ENCODE measurements at regions not wholly inside any gene's neighbourhood (a gene's known extent, or its start where the extent isn't known, plus 50 kb on each side); places are given as distances from the start of the nearest gene placed in this dataset.
"Not testable (repeated sequence)": the region's sequence is repeated elsewhere in the genome, so short reads cannot be mapped to it uniquely, and the experiment has no call there.

- DNase-seq (ENCODE audit: low read depth, low spot score) = no peak
- no peak overlapping the region for H3K27ac ChIP-seq
These were observed 419.4 kb upstream of the MGMT start for GRCh38 chr10:129047600-129047999.

DNA sequence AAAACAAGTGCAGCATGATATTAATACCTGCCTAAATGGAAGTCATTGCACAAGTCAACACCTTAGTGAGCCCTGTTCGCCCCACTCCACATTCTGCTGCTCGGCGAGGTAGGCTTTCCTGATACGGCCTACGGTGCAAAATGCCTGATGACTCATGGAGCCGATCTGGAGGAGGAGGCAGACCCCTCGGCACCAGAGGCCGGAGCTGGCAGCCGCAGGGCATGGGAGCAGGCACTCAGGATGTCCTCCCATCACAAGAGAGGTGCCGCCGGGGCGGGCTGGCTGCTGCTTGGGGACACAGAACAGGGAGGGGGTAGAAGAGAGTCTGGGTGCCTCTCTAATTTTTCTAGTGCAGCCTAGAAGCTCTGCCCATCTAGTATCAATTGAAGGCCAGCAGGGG is 418.5 kb upstream of the MGMT start:
- DNase-seq (ENCODE audit: low read depth, low spot score) = no peak

DNA sequence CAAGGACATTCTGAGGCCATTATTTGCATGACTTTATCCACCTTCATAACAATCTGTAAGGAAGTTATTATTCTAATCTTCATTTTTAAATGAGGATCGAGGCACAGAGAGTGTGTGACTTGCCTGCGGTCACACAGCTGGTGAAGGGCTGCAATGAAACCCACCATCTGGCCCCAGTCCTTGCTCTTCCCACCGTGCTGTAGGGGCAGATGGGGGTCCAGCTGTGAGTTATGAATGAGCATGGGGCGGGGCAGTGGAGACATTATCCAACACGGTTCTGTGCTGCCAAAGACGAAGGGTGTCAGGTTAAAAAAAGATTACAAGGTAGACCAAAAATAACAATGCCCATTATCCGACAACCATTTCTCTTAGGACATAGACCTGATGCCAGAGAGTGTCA is 417.5 kb upstream of the MGMT start:
- DNase-seq (ENCODE audit: low read depth, low spot score) = no peak
- no peak overlapping the region for H3K27ac ChIP-seq

More for the DNA sequence above, 418.5 kb upstream of the MGMT start:
- H3K27ac ChIP-seq = no peak overlapping the region

DNA sequence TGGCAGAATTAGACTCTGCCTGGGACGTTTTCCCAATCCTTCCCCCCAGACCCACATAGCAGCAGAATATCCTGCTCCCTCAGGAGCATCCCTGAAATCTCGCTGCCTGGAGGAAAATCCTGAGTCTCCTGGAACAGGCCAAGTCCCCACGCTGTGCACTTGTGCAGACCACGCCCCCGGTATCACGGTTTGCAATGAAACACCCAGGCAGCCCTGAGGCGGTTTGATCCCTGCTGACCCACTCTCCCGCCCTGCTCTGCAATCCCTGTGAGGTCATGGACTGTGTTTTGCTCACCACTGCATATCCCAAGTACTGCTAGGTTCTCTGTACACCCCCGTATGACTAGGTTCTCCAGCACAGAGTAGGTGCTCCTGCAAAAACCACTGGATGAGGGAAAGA is 411.8 kb upstream of the MGMT start:
- no peak for DNase-seq (ENCODE audit: low read depth, low spot score)
- H3K27ac ChIP-seq = no peak overlapping the region

GRCh38 chr10:129055986-129056385 is 411.1 kb upstream of the MGMT start:
- no peak for DNase-seq (ENCODE audit: low read depth, low spot score)
- H3K27ac ChIP-seq = no peak overlapping the region

GRCh38 chr10:129056734-129057689 is 410.0 kb upstream of the MGMT start:
- H3K27ac ChIP-seq = no peak overlapping the region

DNA sequence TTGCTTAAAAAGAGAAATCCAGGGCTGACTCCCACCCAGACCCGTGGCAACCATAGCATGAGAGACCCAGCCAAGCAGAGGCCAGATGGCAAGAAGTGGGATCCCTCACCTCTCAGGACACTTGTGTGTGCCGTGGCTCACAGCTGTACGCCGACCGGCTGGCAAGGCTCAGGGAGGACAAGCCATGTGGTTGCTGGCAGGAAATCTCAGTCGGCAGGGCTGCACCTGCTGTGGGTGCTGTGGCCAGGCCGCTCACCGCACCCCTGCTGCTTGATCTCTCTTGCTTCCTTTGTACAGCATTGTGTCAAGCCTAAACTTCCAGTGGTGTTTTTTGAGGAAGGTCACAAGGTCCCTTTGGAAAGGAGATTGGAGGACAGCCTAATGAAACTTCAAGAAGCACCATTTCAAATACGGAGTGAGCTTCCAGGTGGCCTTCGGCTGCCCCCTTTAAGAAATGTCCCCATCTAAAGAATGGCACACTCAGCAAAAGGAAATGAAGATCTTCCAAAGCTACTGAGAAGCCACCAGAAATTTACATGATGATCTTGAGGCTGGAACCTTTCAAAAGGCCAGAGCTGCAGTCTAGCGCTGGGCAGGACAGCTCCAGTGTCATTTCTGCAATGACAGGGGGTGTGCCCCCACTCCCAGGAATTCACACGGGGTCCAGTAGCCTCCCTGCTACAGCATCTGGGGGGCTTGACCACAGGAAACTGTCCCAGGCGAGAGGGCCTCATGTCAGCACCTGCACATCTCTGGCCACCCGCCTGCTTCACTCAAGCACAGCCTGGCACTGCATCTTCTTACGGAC is 409.0 kb upstream of the MGMT start:
- no peak for DNase-seq (ENCODE audit: low read depth, low spot score)
- H3K27ac ChIP-seq = no peak overlapping the region

More at GRCh38 chr10:129056734-129057689, 410.0 kb upstream of the MGMT start:
- no peak for DNase-seq (ENCODE audit: low read depth, low spot score)

DNA sequence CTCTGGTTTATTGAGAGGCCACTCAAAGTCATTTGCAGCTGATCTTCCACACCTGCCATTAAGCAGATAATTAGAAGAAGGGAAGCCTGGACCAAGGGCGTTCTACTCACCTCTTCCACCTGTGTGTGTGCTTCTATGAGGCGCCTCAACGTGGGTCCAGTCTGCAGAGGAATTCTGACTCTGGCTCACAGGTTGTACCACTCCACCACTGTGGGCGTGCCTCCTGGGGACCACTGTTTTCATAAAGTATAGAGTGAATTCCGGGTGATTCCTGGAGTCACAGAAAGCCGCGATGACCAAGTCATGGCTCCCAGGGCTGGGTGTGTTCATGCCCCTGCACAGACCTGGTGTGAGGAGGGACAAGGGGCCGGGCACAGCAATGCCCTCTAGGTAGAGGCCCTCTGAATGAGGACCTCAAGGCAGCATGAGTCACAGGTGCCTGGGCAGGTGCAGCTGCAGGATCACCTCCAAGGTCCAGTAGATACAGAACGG is 408.3 kb upstream of the MGMT start:
- no peak overlapping the region for H3K27ac ChIP-seq
- no peak for DNase-seq (ENCODE audit: low read depth, low spot score)

DNA sequence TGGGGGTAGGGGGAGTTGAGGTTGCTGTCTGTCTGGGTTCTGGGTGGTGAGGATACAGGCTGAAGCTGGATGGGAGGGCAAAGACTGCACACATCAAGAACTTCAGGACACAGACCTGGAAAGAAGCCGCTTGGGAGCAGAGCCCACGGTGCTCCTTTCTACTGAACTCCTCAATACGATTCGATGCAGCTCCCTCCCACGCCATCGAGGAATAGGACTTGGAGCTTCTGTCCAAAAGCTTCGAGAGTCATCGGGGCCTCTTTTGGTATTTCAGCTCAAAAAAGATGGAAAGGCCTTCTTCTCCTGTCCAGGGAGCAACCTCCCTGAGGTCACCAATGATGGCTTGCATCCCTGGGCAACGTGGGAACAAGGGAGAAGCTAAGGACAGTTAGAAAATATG is 407.1 kb upstream of the MGMT start:
- no peak overlapping the region for H3K27ac ChIP-seq
- no peak for DNase-seq (ENCODE audit: low read depth, low spot score)

DNA sequence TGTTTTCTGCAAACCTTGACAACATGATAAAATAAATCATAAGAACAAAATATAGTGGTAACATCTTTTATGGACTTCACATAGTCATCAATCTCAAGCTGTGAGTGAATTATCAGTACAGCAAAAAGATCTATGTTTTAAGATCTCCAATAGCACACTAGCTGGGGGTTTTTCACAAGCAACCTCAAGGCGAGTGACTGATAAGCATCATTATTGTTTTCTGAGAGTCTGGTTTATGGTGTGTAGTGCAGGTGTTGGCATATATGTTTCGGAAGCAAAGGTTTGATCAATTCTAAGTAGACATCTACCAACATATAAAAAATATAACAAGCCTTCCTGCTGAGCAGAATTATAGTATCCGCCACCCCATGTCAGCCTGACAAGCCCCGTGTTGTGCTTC is 403.8 kb upstream of the MGMT start:
- no peak for DNase-seq (ENCODE audit: low read depth, low spot score)
- H3K27ac ChIP-seq = no peak overlapping the region

GRCh38 chr10:129063877-129064276 is 403.2 kb upstream of the MGMT start:
- H3K27ac ChIP-seq = no peak overlapping the region
- DNase-seq (ENCODE audit: low read depth, low spot score) = no peak

DNA sequence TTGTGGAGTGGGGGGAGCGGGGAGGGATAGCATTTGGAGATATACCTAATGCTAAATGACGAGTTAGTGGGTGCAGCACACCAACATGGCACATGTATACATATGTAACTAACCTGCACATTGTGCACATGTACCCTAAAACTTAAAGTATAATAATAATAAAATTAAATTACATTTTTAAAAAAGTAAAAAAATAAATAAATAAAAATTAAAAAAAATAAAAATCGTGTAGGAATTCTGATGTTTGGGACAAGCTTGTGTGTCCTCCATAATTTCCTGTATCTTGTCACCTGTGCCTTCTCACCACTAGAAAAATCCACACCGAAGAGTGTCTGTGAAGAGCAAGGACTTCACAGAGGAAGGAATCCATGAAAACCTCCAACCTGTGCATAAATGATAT is 400.5 kb upstream of the MGMT start:
- H3K27ac ChIP-seq; DNase-seq (ENCODE audit: low read depth, low spot score): not testable (repeated sequence)

DNA sequence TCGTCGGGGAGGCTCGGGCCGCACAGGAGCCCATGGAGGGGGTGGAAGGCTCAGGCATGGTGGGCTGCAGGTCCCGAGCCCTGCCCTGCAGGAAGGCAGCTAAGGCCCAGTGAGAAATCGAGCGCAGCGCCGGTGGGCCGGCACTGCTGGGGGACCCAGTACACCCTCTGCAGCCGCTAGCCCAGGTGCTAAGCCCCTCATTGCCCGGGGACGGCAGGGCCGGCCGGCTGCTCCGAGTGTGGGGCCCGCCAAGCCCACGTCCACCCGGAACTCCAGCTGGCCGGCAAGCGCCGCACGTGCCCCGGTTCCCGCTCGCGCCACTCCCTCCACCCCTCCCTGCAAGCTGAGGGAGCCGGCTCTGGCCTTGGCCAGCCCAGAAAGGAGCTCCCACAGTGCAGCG is 395.6 kb upstream of the MGMT start:
- DNase-seq (ENCODE audit: low read depth, low spot score); H3K27ac ChIP-seq: not testable (repeated sequence)

DNA sequence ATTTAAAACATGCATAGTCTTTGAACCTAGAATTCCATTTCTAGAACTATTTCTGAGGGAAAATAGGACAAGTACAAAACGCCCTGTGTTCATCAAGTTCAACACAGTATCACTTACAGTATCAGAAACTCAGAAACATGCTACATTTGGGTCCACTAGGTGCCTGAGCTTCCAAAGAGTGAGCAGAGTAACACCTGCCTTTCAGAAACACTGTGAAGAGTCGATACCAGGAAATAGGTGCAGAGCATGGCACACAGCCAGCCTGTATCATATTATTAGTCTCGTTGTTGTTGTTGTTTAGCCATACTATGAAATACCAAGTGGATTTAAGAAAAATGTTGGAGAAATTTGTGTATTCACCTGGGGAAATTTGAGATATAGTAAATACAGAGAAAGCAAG is 392.1 kb upstream of the MGMT start:
- no peak overlapping the region for H3K27ac ChIP-seq
- DNase-seq (ENCODE audit: low read depth, low spot score) = no peak

DNA sequence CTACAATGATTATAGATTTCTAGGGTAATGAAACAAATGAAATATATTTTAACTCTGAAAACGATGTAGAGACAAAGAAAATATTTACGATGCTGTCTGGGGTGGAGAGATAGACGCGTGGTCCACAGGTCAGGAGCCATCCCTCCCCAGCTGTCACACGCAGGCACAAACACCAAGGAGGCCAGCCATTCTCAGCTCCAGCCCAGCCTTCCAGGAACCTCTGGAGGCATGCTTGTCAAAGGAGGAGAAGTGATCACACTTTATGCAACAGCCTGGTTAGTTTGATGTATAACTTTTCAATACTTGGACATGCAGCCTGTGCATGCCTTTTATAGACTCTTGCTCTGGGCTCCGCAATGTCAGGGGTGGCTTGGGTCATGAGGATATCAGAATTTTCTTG is 391.5 kb upstream of the MGMT start:
- no peak for DNase-seq (ENCODE audit: low read depth, low spot score)
- H3K27ac ChIP-seq = no peak overlapping the region

GRCh38 chr10:129075927-129076326 is 391.1 kb upstream of the MGMT start:
- H3K27ac ChIP-seq = no peak overlapping the region
- DNase-seq (ENCODE audit: low read depth, low spot score) = no peak

GRCh38 chr10:129078346-129078745 is 388.7 kb upstream of the MGMT start:
- DNase-seq (ENCODE audit: low read depth, low spot score) = no peak
- no peak overlapping the region for H3K27ac ChIP-seq

DNA sequence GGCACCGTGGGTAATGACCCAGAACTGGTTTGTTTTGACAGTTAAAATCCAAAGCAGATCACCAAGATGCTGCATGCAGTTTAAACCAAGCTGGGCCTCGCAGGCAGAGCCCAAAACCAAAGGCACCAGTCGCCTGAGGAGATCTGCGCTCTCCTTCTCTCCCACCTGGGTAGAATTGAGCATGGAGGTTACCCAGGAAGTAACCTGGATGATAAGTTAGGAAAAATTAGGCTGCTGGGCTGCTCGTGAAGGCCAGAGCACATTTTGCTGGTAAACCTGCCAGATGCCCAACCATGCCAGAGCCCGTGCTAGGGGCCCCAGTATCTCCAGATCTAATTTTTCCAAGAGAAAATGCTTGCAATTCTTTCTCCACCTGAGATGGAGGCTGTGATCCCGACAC is 388.3 kb upstream of the MGMT start:
- no peak for DNase-seq (ENCODE audit: low read depth, low spot score)
- no peak overlapping the region for H3K27ac ChIP-seq

DNA sequence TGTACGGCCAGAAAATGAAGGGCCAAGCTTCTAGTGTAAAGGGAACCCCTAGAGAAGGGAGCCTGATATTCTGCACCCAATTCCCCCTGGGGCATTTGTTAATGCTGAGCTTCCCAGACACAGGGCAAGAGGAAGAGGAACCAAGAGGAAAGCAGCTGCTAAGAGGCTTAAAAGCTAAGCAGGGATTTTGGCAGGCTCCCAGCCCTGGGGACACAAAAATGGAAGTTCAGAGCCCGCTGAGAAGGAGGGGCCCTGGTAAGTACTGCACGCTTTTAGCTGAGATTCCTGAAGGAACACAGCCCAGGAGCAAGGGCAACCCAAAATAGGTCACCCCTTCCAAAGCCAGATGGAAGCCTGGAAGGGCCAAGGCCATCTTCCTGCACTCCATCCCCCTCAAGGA is 387.3 kb upstream of the MGMT start:
- no peak overlapping the region for H3K27ac ChIP-seq
- DNase-seq (ENCODE audit: low read depth, low spot score) = no peak

GRCh38 chr10:129085811-129086210 is 381.2 kb upstream of the MGMT start:
- DNase-seq (ENCODE audit: low read depth, low spot score) = no peak
- H3K27ac ChIP-seq = no peak overlapping the region

DNA sequence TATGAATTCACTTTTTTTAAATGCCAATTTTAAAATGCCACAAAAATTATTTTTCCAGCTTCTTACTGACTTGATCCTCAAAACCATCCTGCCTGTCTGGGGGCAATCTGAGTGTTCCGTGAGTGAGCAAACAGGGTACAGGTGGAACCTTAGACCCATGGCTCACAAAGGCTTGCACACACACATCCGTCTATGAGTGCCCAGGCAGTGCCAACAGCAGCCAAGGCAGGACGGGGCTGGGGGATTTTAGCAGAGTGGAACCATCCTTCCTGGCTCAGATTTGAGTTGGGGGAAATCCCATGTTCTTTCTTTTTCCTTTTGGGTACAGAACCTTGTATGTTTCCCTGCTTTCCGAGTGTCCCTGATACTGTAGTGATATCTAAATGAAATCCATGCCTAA is 377.7 kb upstream of the MGMT start:
- DNase-seq (ENCODE audit: low read depth, low spot score) = no peak

More for the DNA sequence above, 377.7 kb upstream of the MGMT start:
- no peak overlapping the region for H3K27ac ChIP-seq
